Skeletal muscle tissue (tissue), 3 donors: ENCODE measurements at regions not wholly inside any gene's neighbourhood (a gene's known extent, or its start where the extent isn't known, plus 50 kb on each side); places are given as distances from the start of the nearest gene placed in this dataset.

Experiments used
- H3K27ac ChIP-seq: one replicate; pipeline ENCODE4 v1.7.0; 2013; ENCODE audit warnings: mild to moderate bottlenecking, low read depth, low read length, inconsistent platforms
- H3K27me3 ChIP-seq, 3 donors: one replicate each; pipeline ENCODE4 v1.7.0; 2013; ENCODE audit warnings: low read length in 3 of 3; ENCODE audit not compliant: control insufficient read depth in 3 of 3, insufficient read depth in 3 of 3
- H3K36me3 ChIP-seq, 3 donors: one replicate each; pipeline ENCODE4 v1.7.0; 2013; ENCODE audit warnings: low read length in 3 of 3; ENCODE audit not compliant: control insufficient read depth in 3 of 3, insufficient read depth in 3 of 3
- H3K4me1 ChIP-seq, 3 donors: one replicate each; pipeline ENCODE4 v1.7.0; 2013; ENCODE audit warnings: low read length in 3 of 3, mild to moderate bottlenecking in 3 of 3; ENCODE audit not compliant: control insufficient read depth in 3 of 3, insufficient read depth in 3 of 3
- H3K4me3 ChIP-seq, 3 donors: one replicate each; pipeline ENCODE4 v1.7.0; 2013; ENCODE audit warnings: low read length in 3 of 3
- H3K9ac ChIP-seq, 3 donors: one replicate each; pipeline ENCODE4 v1.7.0; 2013; ENCODE audit warnings: low read length in 3 of 3, mild to moderate bottlenecking in 3 of 3, moderate library complexity in 2 of 3, low read depth in 1 of 3
- H3K9me3 ChIP-seq, 3 donors: one replicate each; pipeline ENCODE4 v1.7.0; 2013; ENCODE audit warnings: low read length in 3 of 3; ENCODE audit not compliant: control insufficient read depth in 3 of 3
- donor health status: Osteomylitis.

DNA sequence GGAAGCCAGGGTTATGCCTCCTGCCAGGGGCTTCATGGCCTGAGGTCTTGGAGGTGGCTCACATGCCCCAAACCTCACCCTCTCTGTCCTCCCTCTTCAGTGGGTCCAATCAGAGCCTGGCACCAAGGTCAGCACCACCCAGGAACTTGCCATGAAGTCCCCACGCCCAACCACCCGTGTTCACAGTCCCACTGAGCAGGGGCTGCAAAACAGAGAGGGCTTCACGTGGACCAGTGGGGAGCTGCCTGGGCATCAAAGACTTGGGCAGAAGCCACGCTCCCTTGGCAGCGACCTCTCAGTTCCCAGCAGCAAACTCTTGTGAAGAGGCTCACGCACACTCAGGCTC is 425.8 kb upstream of the B3GAT1 start:
- Histone ChIP-seq H3K27ac (no peak overlapping the region), H3K36me3 (no peaks in the 10 kb centered on the region), H3K4me3 (no peak overlapping the region), H3K27me3 (peaks cover 11 to 25% (median 22%) of the 10 kb centered on the region in 3 donors), H3K9me3 (no peaks in the 10 kb centered on the region), H3K4me1 (no peaks in the 10 kb centered on the region), H3K9ac (no peak overlapping the region)

DNA sequence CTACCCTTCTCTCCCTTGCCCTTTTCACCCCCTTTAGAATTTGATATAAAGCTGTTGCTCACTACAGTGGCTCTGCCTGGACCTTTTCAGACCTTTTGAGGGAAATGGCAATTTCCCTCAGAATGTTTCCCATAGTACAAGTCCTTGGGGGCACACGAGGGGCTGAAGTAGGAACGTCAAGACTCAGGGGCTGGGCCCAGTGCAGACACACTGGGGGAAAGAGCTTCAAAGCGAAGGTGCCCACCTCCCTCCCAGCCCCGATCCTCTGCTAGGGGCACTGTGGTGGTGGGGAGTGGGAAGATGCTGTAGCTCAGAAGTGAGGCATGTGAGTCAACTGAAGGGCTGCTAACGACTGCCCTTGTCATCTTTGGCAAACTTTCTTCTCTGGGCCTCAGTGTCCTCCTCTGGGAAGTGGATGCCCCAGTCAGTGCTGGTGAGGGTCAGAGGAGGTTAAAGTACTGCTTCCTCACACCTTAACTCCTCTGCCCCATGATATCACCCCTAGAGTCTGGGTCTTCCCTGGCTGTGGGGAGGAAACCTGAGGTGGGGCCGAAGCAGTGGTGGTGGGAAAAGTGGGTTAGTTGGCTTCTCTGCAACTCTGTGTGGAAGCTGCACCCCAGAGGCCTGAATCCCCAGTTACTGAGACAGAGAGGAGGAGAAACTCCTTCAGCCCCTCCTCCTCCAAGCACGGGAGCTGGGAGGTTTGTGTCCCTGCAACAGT is 425.3 kb upstream of the B3GAT1 start:
- no peak overlapping the region for H3K9ac ChIP-seq
- H3K27ac ChIP-seq, result no peak overlapping the region
- no peaks in the 10 kb centered on the region for H3K36me3 ChIP-seq
- H3K27me3 ChIP-seq, result peaks cover 11 to 21% (median 18%) of the 10 kb centered on the region in 3 donors
- no peaks in the 10 kb centered on the region for H3K9me3 ChIP-seq
- H3K4me3 ChIP-seq, result no peak overlapping the region
- no peaks in the 10 kb centered on the region for H3K4me1 ChIP-seq

DNA sequence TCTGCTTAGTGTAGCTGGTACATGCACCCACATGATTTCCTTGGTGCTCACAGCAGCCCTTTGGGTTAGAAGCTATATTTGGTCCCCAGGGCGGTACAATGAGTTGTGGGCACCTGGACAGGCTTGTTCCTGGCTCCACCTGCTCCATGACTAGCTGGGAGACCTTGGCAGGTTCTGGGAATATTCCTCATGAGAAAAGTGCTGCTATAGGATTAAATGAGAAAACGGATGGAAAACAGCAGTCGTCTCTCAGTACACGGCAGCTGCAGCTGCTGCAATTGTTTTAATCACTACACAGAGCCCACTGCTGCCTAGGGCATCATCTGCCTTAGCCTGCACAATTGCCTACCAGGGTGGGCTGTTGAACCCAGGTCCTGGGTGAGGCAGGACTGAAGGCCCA is 424.5 kb upstream of the B3GAT1 start:
- Histone ChIP-seq H3K27me3 (peaks cover 11 to 13% (median 12%) of the 10 kb centered on the region in 3 donors), H3K27ac (no peak overlapping the region), H3K4me1 (no peaks in the 10 kb centered on the region), H3K9me3 (peaks cover 0 to 2% (median 0%) of the 10 kb centered on the region in 3 donors), H3K9ac (no peak overlapping the region), H3K4me3 (no peak overlapping the region), H3K36me3 (no peaks in the 10 kb centered on the region)

DNA sequence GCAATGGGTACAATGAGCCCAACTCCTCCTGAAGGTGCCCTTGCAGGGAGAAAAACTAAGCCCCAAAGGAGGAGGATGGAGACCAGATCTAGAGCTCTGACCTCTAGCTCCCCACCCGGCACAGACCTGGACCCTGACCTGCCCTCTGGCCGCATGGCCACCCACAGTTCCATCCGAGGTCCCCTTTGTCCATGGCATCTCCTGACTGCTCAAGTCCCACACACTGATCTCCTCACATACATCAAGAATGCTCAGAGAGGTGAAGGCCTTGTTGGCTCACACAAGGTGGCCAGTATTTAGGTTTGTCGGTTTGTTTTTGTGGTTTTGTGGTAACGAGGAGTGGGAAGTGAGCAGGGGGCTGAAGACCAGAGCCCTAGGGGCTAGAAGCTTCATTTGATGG is 423.5 kb upstream of the B3GAT1 start:
- H3K4me1 ChIP-seq, result no peaks in the 10 kb centered on the region
- H3K4me3 ChIP-seq, result no peak overlapping the region
- no peaks in the 10 kb centered on the region for H3K36me3 ChIP-seq
- peaks cover 0 to 4% (median 2%) of the 10 kb centered on the region in 3 donors for H3K9me3 ChIP-seq
- H3K27me3 ChIP-seq, result peaks cover 2 to 7% (median 3%) of the 10 kb centered on the region in 3 donors
- no peak overlapping the region for H3K9ac ChIP-seq
- H3K27ac ChIP-seq, result no peak overlapping the region

DNA sequence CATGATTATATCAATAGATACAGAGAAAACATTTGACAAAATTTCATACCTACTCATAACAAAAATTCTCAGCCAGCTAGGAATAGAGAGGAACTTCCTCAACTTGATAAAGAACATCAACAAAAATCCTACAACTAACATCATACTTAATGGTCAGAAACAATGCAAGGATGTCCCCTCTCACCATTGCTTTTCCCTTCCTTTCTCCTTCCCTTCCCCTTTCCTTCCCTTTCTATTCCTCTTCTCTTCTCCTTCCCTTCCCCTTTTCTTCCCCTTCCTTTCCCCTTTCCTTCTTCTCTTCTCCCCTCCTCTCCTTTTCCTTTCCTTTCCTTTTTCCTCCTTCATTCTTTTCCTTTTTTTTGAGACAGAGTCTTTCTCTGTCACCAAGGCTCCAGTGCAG is 418.3 kb upstream of the B3GAT1 start:
- H3K9ac ChIP-seq, result no peak overlapping the region
- no peak overlapping the region for H3K4me3 ChIP-seq
- no peak overlapping the region for H3K27ac ChIP-seq

DNA sequence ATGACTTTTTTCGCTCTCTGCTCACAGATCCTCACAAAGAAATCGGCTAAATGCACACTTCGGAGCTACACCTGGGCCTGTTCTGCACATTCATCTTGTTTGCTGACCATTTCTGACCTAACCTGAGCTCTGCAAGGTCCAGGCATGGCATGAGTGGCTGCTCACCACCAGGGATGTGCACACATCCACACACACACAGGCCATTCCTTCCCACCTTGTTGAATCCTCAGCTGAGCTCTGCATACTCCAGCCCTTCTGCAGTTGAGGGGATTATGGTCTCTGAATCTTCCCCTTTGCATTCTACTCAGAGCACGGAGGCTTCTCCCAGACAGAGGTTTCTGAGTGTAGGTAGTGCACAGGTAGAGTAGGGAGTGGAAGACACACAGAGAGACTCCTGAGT is 411.9 kb upstream of the B3GAT1 start:
- Histone ChIP-seq H3K27me3 (peaks cover 6 to 17% (median 12%) of the 10 kb centered on the region in 3 donors), H3K27ac (no peak overlapping the region), H3K9ac (no peak overlapping the region), H3K36me3 (no peaks in the 10 kb centered on the region), H3K9me3 (no peaks in the 10 kb centered on the region), H3K4me1 (no peaks in the 10 kb centered on the region), H3K4me3 (no peak overlapping the region)

More for the DNA sequence above, 418.3 kb upstream of the B3GAT1 start:
- no peaks in the 10 kb centered on the region for H3K36me3 ChIP-seq
- peaks cover 0 to 4% (median 2%) of the 10 kb centered on the region in 3 donors for H3K9me3 ChIP-seq
- no peaks in the 10 kb centered on the region for H3K4me1 ChIP-seq
- no peaks in the 10 kb centered on the region for H3K27me3 ChIP-seq

DNA sequence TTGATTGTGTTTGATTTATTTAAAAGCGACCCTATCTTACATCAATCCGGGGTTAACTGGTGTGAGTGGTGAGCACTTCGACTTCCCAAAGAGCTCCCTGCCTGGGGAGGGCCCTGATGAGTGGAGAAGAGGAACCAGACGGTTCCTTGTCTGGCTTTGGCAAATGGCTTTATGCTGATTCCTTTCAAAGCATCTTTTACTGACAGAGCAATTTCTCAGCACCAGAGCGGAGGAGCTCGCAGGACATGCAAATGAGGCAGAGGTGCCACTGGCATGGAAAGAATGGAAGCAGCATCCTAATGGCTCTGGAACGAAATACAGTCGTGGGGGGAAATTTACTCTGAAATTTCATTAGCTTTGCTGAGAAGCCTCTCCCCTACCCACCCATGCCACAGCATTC is 410.9 kb upstream of the B3GAT1 start:
- Histone ChIP-seq H3K9ac (no peak overlapping the region), H3K27ac (no peak overlapping the region), H3K9me3 (no peaks in the 10 kb centered on the region), H3K36me3 (no peaks in the 10 kb centered on the region), H3K27me3 (peaks cover 9 to 24% (median 12%) of the 10 kb centered on the region in 3 donors), H3K4me3 (no peak overlapping the region), H3K4me1 (no peaks in the 10 kb centered on the region)

DNA sequence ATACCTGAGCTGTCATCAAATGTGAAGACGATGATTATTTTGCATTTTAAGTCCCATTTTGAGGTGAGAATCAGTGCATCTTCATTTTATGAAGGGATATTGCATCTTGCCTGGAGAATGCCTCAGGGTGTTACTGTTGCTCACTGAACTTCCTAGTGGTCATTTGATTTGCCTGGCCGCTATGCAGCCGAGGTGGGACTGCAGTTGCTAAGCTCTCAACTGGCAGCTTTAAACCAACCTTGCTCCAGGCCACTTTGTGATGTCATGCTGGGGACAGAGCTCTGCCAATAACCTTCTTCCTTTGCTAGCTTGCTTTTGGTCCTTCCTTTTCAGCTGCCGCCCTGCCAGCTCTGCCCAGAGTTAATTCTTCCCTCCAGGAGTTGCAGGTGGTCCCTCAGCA is 409.4 kb upstream of the B3GAT1 start:
- Histone ChIP-seq H3K27me3 (peaks cover 9 to 24% (median 12%) of the 10 kb centered on the region in 3 donors), H3K9me3 (no peaks in the 10 kb centered on the region), H3K27ac (no peak overlapping the region), H3K9ac (no peak overlapping the region), H3K36me3 (no peaks in the 10 kb centered on the region), H3K4me3 (no peak overlapping the region), H3K4me1 (no peaks in the 10 kb centered on the region)

DNA sequence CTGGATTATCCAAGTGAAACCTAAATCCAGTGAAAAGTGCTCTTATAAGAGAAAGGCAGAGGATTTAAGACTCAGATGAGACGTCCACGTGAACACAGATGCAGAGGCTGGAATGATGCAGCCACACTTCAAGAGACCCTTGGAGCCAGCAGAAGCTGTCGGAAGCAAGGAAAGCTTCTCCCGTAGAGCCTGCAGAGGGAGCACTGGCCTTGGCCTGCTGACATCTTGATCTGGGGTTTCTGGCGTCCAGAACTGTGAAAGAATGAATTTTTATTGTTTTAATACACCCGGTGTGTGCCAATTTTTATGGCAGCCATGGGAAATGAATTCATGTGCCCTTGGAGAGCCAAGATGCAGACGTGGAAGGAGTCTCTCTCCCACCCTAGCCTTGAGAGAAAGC is 407.0 kb upstream of the B3GAT1 start:
- Histone ChIP-seq H3K4me3 (no peak overlapping the region), H3K9me3 (no peaks in the 10 kb centered on the region), H3K9ac (no peak overlapping the region), H3K27me3 (peaks cover 6 to 24% (median 13%) of the 10 kb centered on the region in 3 donors), H3K4me1 (no peaks in the 10 kb centered on the region), H3K27ac (no peak overlapping the region), H3K36me3 (no peaks in the 10 kb centered on the region)

DNA sequence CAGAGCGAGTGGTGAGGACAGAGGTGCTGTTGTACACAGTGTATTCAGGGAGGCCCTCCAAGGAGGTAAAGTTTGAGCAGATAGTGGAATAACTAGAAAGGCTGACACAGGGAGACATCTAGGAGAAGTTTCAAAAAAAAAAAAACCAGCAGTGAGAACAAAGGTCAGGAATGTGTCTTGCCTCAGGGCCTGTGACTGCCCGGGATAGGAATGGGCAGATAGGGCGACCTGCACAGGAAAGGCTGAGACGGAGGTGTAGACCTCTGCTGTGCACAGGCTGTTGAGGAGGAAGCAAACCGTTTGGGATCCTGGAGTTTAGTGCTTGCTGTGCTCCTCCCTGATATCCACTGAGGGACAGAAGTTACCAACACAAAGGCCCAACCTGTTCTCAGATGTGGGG is 406.5 kb upstream of the B3GAT1 start:
- no peak overlapping the region for H3K4me3 ChIP-seq
- no peaks in the 10 kb centered on the region for H3K4me1 ChIP-seq
- H3K9me3 ChIP-seq, result no peaks in the 10 kb centered on the region
- H3K27ac ChIP-seq, result no peak overlapping the region
- H3K27me3 ChIP-seq, result peaks cover 3 to 18% (median 8%) of the 10 kb centered on the region in 3 donors
- no peaks in the 10 kb centered on the region for H3K36me3 ChIP-seq
- H3K9ac ChIP-seq, result no peak overlapping the region
